GM12874 (cell line): ENCODE measurements at regions not wholly inside any gene's neighbourhood (a gene's known extent, or its start where the extent isn't known, plus 50 kb on each side); places are given as distances from the start of the nearest gene placed in this dataset.

Experiments used
- CTCF ChIP-seq: IDR thresholded peaks from 2 replicates; pipeline ENCODE4 v1.5.1; 2011; ENCODE audit warnings: low read depth, mild to moderate bottlenecking, control low read depth, low read length, moderate library complexity; ENCODE audit not compliant: insufficient read depth

GRCh38 chr4:66429276-66429675 is 759.0 kb upstream of the EPHA5 start:
- no peak for TF ChIP-seq CTCF

DNA sequence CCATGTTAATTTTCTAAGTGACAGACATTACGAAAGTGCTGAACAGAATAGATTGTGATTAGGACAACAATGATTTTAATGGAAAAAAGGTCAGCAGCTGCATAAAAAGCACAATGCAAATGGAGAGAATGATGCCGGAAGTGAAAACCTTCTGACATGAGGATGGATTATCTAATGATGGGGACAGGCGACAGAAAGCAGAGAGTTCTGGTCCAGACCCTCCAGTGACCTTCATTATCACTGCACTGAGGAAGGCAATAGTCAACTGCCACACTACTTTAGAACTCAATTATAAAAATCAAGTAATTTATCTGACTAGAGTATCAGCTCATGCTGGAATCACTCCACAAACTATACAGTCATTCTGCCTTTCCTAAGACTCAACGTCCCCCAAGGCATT is 746.1 kb upstream of the EPHA5 start:
- TF ChIP-seq CTCF, result no peak

GRCh38 chr4:66404141-66404540 is 733.9 kb upstream of the EPHA5 start:
- TF ChIP-seq CTCF, result no peak

- TF ChIP-seq CTCF, result no peak
Observed at GRCh38 chr4:66376921-66377320, 706.6 kb upstream of the EPHA5 start.

- no peak for TF ChIP-seq CTCF
Observed at GRCh38 chr4:66376396-66376795, 706.1 kb upstream of the EPHA5 start.

DNA sequence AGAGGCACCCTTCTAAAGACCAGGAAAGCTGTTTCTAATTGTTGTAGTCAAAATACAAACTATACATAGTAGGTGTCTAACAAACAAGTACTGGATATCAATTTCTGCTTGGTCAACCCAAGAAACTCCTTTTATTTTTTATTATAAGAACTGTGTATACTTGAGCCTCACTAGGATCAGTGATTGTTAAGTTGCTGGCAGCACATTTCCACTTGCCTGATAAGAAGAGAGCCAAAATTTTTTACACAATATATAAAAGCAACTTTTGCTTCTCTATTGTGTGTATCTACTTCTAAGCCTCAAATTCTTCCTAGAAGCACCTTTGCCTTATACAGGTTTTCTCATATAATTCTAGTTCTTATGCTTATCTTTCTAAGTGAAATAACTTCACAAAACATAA is 703.0 kb upstream of the EPHA5 start:
- TF ChIP-seq CTCF, result no peak

- TF ChIP-seq CTCF, result no peak
Observed at GRCh38 chr4:66372706-66373105, 702.4 kb upstream of the EPHA5 start.
